ENCODE measurements at regions not wholly inside any gene's neighbourhood (a gene's known extent, or its start where the extent isn't known, plus 50 kb on each side); places are given as distances from the start of the nearest gene placed in this dataset.

DNA sequence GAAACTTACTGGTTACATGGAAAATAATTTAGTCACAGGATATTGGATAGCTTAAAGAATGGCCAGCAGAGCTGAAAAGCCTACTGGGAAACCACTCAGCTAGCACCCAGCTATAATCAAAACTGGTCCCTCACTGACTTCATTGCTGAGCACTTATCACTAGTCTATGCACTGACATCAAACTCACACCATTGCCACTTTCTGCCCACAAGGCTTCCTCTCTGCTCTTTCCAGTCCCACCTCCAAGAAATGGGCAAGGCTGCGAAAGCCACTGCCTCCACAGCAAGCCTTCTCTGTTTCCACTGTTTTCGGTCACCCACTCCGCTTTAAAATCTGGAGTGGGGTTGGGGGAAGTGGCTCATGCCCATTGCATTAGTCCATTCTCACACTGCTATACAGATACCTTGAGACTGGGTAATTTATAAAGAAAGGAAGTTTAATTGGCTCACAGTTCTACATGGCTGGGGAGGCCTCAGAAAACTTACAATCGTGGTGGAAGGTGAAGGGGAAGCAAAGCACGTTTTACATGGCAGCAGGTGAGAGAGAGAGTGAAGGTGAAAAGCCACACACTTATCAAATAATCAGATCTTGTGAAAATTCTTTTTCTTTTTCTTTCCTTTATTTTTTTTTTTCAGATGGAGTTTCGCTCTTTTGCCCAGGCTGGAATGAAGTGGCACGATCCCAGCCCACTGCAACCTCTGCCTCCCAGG lies 77.0 kb upstream of the CERS6 start:
- no peak for DNase-seq (ENCODE audit: low spot score)

DNA sequence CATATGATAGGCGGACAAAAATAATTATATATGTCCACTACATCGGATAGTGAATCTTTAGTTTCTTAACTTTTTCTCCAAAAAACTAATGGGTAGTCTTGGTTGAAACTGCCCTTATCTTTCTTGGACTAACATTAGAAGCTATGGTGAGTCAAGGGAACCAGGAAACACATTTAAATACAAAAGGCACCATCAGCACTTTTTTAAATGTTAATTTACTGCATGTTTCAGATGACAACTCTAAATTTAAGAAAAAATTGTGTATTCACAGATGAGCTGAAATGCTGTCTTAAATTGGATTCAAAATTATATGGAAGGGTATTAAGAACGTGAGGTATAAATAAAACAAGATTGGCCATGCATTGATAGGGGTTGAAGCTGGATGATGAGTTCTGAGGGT lies 75.6 kb upstream of the CERS6 start:
- no peak for DNase-seq (ENCODE audit: low spot score)

DNA sequence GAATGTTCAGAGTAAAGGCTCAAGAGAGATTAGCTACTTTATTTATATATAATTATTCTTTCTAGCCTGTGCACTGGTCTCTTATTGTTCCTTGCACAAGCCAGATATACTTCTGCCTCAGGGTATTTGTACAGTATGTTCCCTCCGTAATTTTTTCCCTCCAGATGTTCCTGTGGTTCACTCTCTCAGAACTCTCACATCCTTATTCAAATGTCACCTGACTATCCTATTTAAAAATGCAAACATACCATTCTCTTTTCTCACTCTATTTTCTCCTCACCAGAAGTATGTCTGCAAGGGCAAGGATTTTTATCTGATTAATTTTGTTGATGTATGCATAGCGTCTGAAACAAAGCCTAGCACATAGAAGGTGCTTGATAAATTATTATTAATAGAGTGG lies 64.0 kb upstream of the CERS6 start:
- no peak for DNase-seq (ENCODE audit: low spot score)

DNA sequence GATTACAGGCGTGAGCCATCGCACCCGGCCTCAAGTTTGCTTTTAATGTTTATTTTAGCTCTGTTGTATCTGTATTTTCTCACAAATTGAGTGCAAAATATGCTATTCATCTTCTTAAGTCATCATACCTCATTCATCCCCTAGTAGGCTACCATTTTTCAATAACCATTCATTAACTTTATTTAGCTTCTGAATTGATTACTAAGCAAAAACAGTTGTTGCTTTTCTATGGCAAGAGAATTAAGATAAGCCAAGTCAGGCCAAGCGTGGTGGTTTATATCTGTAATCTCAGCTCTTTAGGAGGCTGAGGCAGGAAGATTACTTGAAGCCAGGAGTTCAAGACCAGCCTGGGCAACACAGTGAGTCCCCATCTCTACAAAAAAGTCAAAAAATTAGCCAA lies 63.3 kb upstream of the CERS6 start:
- DNase-seq (ENCODE audit: low spot score) = no peak

DNA sequence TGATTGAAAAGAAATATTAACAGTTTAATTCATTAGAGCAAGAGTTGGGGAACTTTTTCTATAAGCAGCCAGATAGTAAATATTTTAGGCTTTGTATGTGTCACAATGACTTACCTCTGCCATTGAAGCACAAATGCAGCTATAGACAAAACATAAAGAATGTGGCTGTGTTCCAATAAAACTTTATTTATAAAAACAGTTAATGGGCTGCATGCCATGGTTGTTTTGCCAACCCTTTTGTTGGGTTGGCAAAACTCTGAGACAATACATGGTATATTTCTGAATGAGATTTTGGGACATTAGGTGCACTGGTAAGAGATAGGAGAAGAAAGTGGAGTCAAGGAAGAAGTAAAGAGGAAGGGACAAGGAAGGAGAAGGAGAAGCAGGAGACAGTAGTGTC lies 61.8 kb upstream of the CERS6 start:
- no peak for DNase-seq (ENCODE audit: low spot score)

DNA sequence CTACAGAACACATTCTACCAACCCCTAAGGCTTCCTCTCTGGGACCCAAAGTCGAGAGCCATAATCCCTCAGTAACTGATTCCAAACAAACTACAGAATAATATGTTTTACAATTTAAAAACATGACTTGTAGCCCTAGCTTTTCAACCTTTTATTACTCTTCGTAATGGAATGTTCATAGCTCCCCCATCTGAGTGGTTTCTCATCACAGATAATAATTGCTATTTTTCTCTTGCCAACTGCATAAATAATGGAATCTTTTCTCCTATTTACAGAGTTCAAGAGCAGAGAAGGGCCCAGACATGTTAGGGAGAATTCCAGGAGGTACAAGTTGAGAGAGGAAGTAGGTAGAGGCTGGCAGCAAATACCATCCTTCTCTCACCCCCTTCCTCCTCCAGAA lies 59.9 kb upstream of the CERS6 start:
- DNase-seq (ENCODE audit: low spot score) = no peak

DNA sequence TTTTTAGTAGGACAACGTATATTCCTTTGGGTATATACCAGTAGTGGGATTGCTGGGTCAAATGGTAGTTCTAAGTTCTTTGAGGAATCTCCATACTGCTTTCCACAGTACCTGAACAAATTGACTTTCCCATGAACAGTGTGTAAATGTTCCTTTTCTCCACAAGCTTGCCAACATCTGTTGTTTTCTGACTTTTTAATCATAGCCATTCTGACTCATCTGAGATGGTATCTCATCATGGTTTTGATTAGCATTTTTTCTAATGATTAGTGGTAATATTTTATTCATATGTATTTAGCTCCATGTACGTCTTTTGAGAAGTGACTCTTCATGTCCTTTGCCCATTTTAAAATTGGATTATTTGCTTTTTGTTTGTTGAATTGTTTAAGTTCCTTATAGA lies 58.4 kb upstream of the CERS6 start:
- DNase-seq (ENCODE audit: low spot score) = no peak

DNA sequence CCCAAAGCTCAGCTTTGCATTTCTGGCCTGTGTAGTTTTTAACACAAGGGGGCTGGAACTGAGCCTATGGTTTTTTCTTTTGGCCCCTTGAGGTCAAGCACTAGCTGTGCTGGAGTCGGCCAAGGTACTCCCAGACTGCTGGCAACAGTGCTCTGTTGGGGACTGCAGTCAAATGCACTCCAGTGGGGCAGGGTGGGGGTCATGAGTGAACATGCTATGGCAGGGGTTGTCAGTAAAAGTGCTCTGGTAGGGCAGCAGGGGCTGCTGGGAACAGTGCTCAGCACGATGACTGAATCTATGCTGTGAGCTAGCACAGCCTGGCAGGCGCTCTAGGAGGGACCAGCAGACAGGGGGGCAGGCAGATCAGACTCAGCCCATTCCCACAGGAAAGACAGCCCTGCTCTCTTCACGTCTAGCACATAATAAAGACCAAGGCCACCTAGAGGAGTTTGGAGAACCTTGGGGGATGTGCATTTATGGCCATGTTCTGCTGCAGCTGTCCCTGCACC lies 55.0 kb upstream of the CERS6 start:
- no peak for DNase-seq (ENCODE audit: low spot score)

DNA sequence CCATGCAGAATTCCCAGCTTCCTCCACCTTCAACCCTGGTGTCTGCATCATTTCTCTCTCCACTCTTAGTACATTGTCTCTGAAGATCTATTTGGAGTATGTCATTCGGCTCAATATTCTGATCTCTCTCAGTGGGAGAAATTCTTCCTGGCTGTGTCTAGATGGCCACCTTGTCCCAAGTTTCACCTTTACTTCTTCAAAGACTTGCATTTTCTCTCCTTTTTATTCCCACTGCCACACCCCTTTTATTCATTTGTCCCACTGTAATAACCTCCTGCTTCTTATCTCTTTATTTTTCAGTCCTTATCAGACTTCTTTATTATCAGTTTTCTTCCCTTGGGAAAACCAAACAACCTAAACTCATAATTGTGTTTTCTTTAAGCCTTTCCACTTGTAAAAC lies 54.3 kb upstream of the CERS6 start:
- no peak for DNase-seq (ENCODE audit: low spot score)

DNA sequence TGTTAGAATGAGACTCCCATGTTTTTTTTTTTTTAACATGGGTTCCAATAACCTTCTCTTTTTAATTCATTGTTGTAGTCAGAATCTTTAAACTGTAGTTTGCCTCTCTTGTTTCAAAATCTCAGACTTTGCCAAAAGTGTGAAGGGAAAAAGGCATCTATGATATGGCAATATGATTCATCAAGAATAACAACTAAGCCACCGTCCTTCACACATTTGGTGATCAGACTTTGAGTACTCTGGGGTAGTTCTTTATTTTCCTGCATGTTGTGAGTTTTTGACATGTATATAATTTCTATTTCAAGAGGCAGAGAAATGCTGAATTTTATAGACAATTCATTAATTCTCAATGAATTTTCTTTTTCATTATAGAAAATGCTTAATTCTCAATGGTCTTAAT lies 53.5 kb upstream of the CERS6 start:
- DNase-seq (ENCODE audit: low spot score) = no peak

DNA sequence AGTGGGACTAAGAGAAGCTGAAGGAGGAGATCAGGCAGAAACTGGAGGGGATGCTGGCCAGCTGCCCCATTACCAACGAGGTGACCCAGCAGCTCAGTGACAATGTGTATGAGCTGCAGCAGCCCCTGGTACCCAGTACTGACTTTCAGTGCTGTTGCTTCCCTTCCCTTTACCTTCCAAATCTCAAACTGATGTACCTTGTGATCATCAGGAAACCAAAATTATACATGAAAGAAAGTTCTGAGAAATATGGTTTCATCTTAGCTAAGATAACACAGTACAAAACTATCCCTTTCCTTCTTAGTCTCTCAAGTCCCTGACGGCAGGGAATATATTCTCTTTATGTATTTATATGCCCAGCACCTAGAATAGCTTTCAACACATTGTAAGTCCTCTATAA lies 52.3 kb upstream of the CERS6 start:
- DNase-seq (ENCODE audit: low spot score) = no peak

DNA sequence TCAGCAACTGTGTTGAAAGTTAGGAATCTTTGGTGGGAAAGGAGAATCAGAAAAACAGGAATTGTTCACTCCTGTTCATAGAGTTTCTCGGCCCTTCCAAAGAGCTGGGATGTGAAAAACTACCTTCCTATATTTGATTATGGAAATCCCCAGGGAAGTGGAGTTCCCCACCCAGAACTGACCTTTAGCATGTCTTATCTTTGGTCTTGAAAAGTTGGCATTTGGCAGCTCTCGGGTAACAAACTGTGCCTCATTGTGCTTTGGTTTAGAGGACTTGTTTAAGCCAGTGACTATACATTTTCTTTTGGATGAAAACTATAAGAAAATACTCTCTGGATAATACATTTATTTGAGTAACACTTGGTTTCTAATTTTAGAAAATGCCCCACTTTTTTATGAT lies 51.3 kb upstream of the CERS6 start:
- no peak for DNase-seq (ENCODE audit: low spot score)

Data from SW480 (cell line).